Right atrium auricular region (tissue), 2 donors: ENCODE measurements at regions not wholly inside any gene's neighbourhood (a gene's known extent, or its start where the extent isn't known, plus 50 kb on each side); places are given as distances from the start of the nearest gene placed in this dataset.
"Not testable (repeated sequence)": the region's sequence is repeated elsewhere in the genome, so short reads cannot be mapped to it uniquely, and the experiment has no call there.

Experiments
- DNase-seq: peaks from one replicate; pipeline ENCODE4 v3.0.0-alpha.2; 2019; ENCODE audit warnings: low spot score
- H3K27ac ChIP-seq, 2 donors: fragments of 200-600 bp; sonication (generic); 1 replicate in 1 of 2; 2 replicates in 1 of 2; pipeline ENCODE4 v1.5.1; 2016 to 2019
- H3K27me3 ChIP-seq, 2 donors: fragments of 200-600 bp; sonication (generic); one replicate each; pipeline versions ENCODE4 v1.5.1 to v1.6.0; 2017 to 2019
- H3K36me3 ChIP-seq: fragments of 200-600 bp; sonication (generic); one replicate; pipeline ENCODE4 v1.5.1; 2016
- H3K4me1 ChIP-seq, 2 donors: fragments of 200-600 bp; sonication (generic); one replicate each; pipeline versions ENCODE4 v1.5.1 to v1.6.0; 2017 to 2019
- H3K4me3 ChIP-seq, 2 donors: fragments of 200-600 bp; sonication (generic); 1 replicate in 1 of 2; 2 replicates in 1 of 2; pipeline ENCODE4 v1.5.1; 2017 to 2019; ENCODE audit warnings: mild to moderate bottlenecking in 1 of 2, moderate library complexity in 1 of 2
- H3K9me3 ChIP-seq, 2 donors: fragments of 200-600 bp; sonication (generic); one replicate each; pipeline ENCODE4 v1.5.1; 2019
- CTCF ChIP-seq, 2 donors: fragments of 200-600 bp; sonication (generic); IDR thresholded peaks; one replicate each; pipeline ENCODE4 v1.5.1; 2019; ENCODE audit warnings: antibody characterized with exemption in 2 of 2

DNA sequence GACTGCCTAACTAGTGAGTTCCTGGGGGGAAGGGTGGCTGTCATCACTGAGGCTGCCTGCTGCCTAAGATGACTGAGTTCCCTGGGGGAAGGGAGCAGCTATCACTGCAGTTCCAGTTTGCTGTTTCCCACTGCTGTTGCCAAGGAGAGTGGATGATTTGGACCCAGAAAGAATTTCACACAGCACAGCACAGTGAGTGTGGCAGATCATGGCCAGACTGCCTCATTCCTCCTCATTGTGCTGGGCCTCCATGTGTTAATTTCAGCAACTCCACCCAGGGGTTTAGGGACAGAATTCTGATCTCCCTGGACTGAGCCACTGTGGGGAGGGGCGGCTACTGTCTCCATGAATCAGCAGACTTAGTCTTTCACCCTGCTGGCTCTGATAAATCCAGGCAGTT is 125.0 kb downstream of the TEX13C start:
- Histone ChIP-seq H3K36me3 (no peaks in the 10 kb centered on the region), H3K4me1 (no peaks in the 10 kb centered on the region), H3K27me3 (no peaks in the 10 kb centered on the region), H3K9me3 (no peaks in the 10 kb centered on the region), H3K27ac (no peak overlapping the region), H3K4me3 (no peak overlapping the region)
- no peak for DNase-seq
- TF ChIP-seq CTCF (IDR thresholded peaks at IDR 0.05): no peak

DNA sequence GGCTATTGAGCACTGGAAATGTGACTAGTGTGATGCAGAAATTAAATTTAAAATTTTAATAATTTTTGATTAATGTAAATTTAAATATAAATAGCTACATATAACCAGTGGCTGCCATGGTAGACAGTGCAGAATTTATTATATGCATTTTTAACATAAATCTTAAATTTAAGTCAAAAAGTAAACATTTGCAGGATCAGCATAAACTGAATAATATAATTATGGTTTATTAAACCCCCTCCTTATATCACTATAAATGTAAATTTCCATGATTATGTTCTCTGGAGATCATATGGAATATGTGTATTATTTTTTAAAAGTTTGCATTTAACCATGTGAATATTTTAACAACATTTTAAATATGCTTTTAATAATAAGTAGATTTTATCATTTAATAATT is 155.8 kb downstream of the TEX13C start:
- H3K9me3 ChIP-seq: no peaks in the 10 kb centered on the region
- no peak overlapping the region for H3K4me3 ChIP-seq
- H3K27me3 ChIP-seq: no peaks in the 10 kb centered on the region
- no peaks in the 10 kb centered on the region for H3K36me3 ChIP-seq
- TF ChIP-seq CTCF (IDR thresholded peaks at IDR 0.05): no peak
- H3K4me1 ChIP-seq: no peaks in the 10 kb centered on the region
- no peak for DNase-seq
- H3K27ac ChIP-seq: no peak overlapping the region

GRCh38 chrX:125492439-125492838 is 172.8 kb downstream of the TEX13C start:
- Histone ChIP-seq H3K4me1 (no peaks in the 10 kb centered on the region), H3K36me3 (no peaks in the 10 kb centered on the region), H3K27me3 (no peaks in the 10 kb centered on the region), H3K9me3 (no peaks in the 10 kb centered on the region), H3K4me3 (no peak overlapping the region), H3K27ac (no peak overlapping the region)
- TF ChIP-seq CTCF (IDR thresholded peaks at IDR 0.05): no peak
- no peak for DNase-seq

GRCh38 chrX:125493004-125493403 is 173.3 kb downstream of the TEX13C start:
- H3K36me3 ChIP-seq, H3K4me3 ChIP-seq, H3K4me1 ChIP-seq, H3K27ac ChIP-seq, DNase-seq, H3K27me3 ChIP-seq, H3K9me3 ChIP-seq: not testable (repeated sequence)

- Histone ChIP-seq H3K4me1 (no peaks in the 10 kb centered on the region), H3K36me3 (no peaks in the 10 kb centered on the region), H3K27me3 (no peaks in the 10 kb centered on the region), H3K4me3 (no peak overlapping the region), H3K9me3 (no peaks in the 10 kb centered on the region), H3K27ac (no peak overlapping the region)
- DNase-seq: no peak
- TF ChIP-seq CTCF (IDR thresholded peaks at IDR 0.05): no peak
Observed at GRCh38 chrX:125497667-125498066, 178.0 kb downstream of the TEX13C start.

GRCh38 chrX:125503769-125504168 is 184.1 kb downstream of the TEX13C start:
- Histone ChIP-seq H3K4me1 (no peaks in the 10 kb centered on the region), H3K36me3 (no peaks in the 10 kb centered on the region), H3K9me3 (peaks cover 0 to 4% of the 10 kb centered on the region in 2 donors), H3K27me3 (no peaks in the 10 kb centered on the region), H3K4me3 (no peak overlapping the region), H3K27ac (no peak overlapping the region)
- TF ChIP-seq CTCF (IDR thresholded peaks at IDR 0.05): no peak
- DNase-seq: no peak
